GM18505 (cell line): ENCODE measurements at regions not wholly inside any gene's neighbourhood (a gene's known extent, or its start where the extent isn't known, plus 50 kb on each side); places are given as distances from the start of the nearest gene placed in this dataset.

ENCODE experiments used
- ATAC-seq: cut with Tn5 transposase; IDR thresholded peaks from one replicate; pipeline ENCODE4 v1.9.1; 2021; ENCODE audit not compliant: unreplicated experiment
- POLR2A ChIP-seq: IDR thresholded peaks from 4 replicates; pipeline ENCODE4 v1.6.1; 2011; ENCODE audit warnings: borderline replicate concordance; ENCODE audit not compliant: insufficient read depth, insufficient read length; ENCODE audit errors: extremely low read depth

DNA sequence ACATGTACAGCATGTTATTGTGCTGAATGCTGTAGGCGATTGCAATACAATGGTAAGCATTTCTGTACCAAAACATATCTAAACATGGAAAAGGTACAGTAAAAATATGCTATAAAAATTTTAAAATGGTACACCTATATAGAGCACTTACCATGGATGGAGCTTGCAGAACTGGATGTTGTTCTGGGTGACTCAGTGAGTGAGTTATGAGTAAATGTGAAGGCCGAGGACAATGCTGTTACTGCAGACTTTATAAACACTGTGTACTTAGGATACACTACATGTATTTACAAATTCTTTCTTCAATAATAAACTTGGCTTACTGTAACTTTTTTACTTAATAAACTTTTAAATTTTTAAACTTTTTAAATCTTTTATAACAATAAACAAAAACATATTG, 473.4 kb upstream of the UBE2E3 start:
- ATAC-seq, result no peak
- TF ChIP-seq POLR2A, result no peak

DNA sequence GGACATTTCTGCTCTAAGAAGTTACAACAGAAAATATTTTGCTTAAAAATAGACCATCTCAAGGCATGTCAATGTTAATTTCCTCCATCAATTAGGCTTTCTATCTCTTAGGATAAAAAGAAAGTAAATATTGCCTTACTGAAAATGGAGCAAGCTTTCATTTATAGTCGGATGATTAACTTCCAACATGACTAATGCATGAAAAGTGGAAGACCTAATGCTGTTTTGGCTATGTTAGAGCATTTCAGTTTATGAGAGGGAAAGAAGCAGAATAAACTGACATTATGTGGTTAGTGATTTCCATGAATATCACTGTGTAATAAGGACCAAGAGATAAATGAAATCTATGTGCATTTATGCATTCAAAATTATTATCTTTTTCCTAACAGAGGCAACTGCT, 475.2 kb upstream of the UBE2E3 start:
- no peak for ATAC-seq

GRCh38 chr2:180497621-180498152, 482.7 kb upstream of the UBE2E3 start:
- ATAC-seq, result no peak

More for the DNA sequence above, 475.2 kb upstream of the UBE2E3 start:
- no peak for TF ChIP-seq POLR2A

DNA sequence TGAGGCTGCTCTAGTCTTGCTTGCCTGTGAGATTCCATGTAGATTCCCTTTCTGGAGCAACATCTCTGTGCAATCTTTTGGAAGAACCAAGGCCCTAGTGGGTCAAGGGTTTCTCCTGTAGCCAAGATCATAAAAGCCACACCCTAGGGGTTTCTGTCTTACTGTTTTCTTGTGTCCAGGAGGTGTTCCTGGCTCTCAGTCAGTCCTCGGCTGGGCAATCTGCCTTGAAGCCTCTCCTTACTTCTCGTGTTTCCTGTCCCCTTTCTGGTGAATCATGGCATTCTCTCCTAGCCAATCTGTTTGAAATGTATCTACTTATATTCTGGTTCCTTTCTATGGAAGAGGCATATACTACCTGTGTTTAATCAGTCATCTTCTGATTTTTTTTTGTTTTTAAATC, 484.8 kb upstream of the UBE2E3 start:
- no peak for TF ChIP-seq POLR2A
- ATAC-seq, result no peak

More at GRCh38 chr2:180497621-180498152, 482.7 kb upstream of the UBE2E3 start:
- no peak for TF ChIP-seq POLR2A

DNA sequence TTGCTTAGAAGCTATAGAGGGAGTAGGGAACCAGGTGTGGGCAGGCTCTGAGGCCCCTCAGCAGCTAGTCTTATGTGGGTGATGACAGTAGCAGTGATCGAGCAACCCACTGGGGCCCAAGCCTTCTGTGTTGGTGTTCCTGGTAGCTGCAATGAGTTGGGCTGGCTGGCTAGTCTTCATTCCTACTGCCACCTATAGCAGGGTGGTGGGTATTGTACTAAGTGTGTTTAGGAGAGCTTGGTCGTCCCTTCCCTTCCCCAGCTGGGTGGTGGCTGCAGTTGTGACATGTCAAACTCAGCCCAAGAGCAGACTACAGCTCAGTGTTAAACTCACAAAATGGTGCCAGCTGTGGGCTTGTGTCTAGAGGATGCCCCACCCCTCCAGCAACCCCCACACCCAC, 486.1 kb upstream of the UBE2E3 start:
- ATAC-seq, result no peak
- TF ChIP-seq POLR2A, result no peak

- no peak for TF ChIP-seq POLR2A
- no peak for ATAC-seq
Observed at GRCh38 chr2:180482696-180483095, 475.6 kb upstream of the CWC22 start.

DNA sequence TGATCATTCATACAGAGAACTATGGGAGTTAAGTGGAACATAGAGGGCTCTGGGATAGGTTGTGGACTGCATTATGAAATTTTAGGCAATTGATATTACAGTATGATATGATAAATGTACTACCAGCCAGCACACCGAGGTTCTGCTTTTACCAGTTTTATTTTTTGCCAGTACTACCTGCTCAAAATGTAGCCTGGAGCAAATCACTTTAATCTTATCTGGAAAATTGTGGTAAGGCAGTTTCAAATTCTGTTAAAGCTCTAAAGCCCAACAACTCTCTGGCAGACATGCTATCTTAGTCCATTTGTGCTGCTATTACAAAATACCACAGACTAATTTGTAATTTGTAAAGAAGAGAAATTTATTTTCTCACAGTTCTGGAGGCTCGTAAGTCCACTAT, 474.9 kb upstream of the CWC22 start:
- TF ChIP-seq POLR2A, result no peak
- ATAC-seq, result no peak

DNA sequence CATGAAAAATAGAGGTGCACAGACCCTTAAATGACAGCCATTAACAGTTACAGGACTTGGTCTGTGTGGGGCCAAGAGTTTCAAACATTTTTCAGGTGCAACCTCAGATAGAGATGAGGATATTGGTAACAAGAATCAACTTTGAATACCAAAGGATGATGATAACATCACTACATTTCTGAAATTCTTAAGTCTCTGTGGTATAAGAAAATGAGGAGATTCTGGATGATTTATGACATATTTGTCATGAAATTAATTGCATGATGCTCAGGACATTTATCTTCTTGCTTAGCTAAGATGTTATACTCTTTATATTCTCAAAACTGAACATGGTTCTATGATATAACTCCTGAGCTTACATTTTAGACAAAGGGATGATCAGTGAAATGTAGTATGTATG, 471.8 kb upstream of the CWC22 start:
- TF ChIP-seq POLR2A, result no peak
- no peak for ATAC-seq

DNA sequence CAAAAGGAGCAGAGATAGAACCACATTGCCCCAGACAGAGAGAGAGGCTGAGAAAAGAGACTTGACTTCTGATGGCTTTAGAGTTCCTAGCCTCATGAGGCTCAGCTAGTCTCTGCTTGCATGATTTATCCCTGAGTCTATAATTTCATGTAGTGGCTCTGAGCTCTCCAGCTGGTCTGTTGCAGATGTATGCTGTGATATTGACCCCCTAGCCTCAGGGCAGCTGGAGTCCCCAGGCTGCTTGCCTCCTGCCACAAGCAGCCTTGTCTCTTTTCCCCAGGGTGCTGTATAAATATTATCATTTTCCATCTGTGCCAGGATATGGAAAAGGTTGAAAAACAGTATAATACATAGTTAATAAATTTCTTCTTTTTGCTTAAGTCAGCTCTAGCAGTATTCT, 467.6 kb upstream of the CWC22 start:
- TF ChIP-seq POLR2A, result no peak
- no peak for ATAC-seq

GRCh38 chr2:180473456-180473855, 466.4 kb upstream of the CWC22 start:
- ATAC-seq, result no peak
- no peak for TF ChIP-seq POLR2A

- no peak for ATAC-seq
- TF ChIP-seq POLR2A, result no peak
Observed at GRCh38 chr2:180472133-180472532, 465.0 kb upstream of the CWC22 start.

- ATAC-seq, result no peak
- TF ChIP-seq POLR2A, result no peak
Observed at GRCh38 chr2:180463608-180464007, 456.5 kb upstream of the CWC22 start.

DNA sequence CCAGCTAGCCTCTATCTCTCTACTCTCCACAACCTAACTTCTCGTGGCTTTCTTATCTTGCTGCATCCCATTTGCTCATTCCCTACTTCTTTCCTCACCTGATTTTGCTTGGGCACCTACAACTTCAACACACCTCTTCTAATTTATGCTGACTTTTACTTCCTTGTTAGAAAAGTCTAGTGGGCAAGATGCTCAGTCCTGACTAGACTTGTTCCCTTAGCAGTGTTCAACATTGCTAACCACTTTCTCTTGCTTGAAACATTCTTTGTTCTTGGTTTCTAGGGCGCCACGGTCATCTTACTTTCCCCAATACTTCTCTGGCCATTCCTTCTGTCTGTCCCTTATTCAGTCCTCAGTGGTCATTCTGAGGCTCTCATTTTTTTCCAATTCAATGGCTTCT, 454.7 kb upstream of the CWC22 start:
- TF ChIP-seq POLR2A, result no peak
- no peak for ATAC-seq

DNA sequence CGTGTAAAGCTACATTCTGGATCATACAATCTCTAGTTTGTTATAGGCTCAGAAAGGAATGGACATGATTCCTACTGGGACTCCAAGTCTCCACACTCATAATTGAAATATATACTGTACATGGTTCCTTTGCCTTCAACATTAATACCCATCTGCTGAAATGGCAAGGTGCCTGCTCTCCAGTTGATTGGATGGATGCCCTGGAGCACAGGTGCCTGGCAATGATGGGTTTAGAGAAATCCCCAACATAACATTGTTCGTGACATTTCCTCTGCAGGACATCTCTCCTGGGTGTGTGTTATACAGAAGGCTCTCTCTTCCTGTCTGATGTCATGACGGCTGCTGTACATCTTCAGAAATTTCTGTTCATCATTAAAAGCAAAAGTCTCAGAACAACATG, 449.7 kb upstream of the CWC22 start:
- ATAC-seq, result no peak
- TF ChIP-seq POLR2A, result no peak

GRCh38 chr2:180450841-180451240, 443.7 kb upstream of the CWC22 start:
- ATAC-seq, result no peak
- TF ChIP-seq POLR2A, result no peak
